CD4-positive, alpha-beta memory T cell (primary cell): ENCODE measurements at regions not wholly inside any gene's neighbourhood (a gene's known extent, or its start where the extent isn't known, plus 50 kb on each side); places are given as distances from the start of the nearest gene placed in this dataset.

Experiments
- CTCF ChIA-PET: fragments of 350-600 bp; sonication (Branson Sonifier 250); formaldehyde crosslinking; loops from one replicate; lab custom pipeline; 2021; ENCODE audit warnings: inconsistent platforms; ENCODE audit not compliant: partially characterized antibody; lab: Charles Lee
- POLR2A ChIA-PET: fragments of 350-600 bp; sonication (Branson Sonifier 250); formaldehyde crosslinking; loops from one replicate; lab custom pipeline; 2021; ENCODE audit not compliant: partially characterized antibody; lab: Charles Lee
- DNase-seq, 5 donors: peaks; one replicate each; pipeline versions ENCODE4 v3.0.0 to v3.0.0-alpha.2; 2020 to 2022; ENCODE audit warnings: mixed read lengths in 1 of 5
- H3K27ac ChIP-seq: one replicate; pipeline ENCODE4 v1.7.0; 2013; ENCODE audit warnings: low read depth, low read length
- H3K27me3 ChIP-seq: 2 replicates; pipeline ENCODE4 v1.7.0; 2013; ENCODE audit warnings: mild to moderate bottlenecking, low read length, moderate library complexity; ENCODE audit not compliant: insufficient read depth
- H3K36me3 ChIP-seq: 2 replicates; pipeline ENCODE4 v1.7.0; 2013; ENCODE audit warnings: mild to moderate bottlenecking, low read length, moderate library complexity; ENCODE audit not compliant: insufficient read depth
- H3K4me1 ChIP-seq: 2 replicates; pipeline ENCODE4 v1.7.0; 2013; ENCODE audit warnings: mild to moderate bottlenecking, low read length, moderate library complexity; ENCODE audit not compliant: insufficient read depth
- H3K4me3 ChIP-seq, 2 donors: one replicate each; pipeline ENCODE4 v1.7.0; 2013; ENCODE audit warnings: low read length in 2 of 2, mild to moderate bottlenecking in 1 of 2
- H3K9me3 ChIP-seq, 2 donors: one replicate each; pipeline ENCODE4 v1.7.0; 2013; ENCODE audit warnings: low read length in 2 of 2, control low read depth in 1 of 2; ENCODE audit not compliant: control insufficient read depth in 1 of 2
- H3K27ac Mint-ChIP-seq, 7 donors: one replicate each; pipeline ENCODE4 v1.8.0; 2020 to 2021; ENCODE audit warnings: mixed read lengths in 7 of 7, mild to moderate bottlenecking in 6 of 7, inconsistent platforms in 3 of 7, moderate library complexity in 3 of 7
- H3K27me3 Mint-ChIP-seq, 2 donors: one replicate each; pipeline ENCODE4 v1.8.0; 2020 to 2021; ENCODE audit warnings: mixed read lengths in 2 of 2
- H3K36me3 Mint-ChIP-seq, 2 donors: one replicate each; pipeline ENCODE4 v1.8.0; 2020 to 2021; ENCODE audit warnings: mixed read lengths in 2 of 2, inconsistent platforms in 1 of 2, mild to moderate bottlenecking in 1 of 2
- H3K4me1 Mint-ChIP-seq, 4 donors: one replicate each; pipeline ENCODE4 v1.8.0; 2020 to 2021; ENCODE audit warnings: mixed read lengths in 4 of 4, mild to moderate bottlenecking in 1 of 4
- H3K4me3 Mint-ChIP-seq, 8 donors: one replicate each; pipeline ENCODE4 v1.8.0; 2020 to 2021; ENCODE audit warnings: mixed read lengths in 8 of 8, mild to moderate bottlenecking in 7 of 8, moderate library complexity in 6 of 8, inconsistent platforms in 3 of 8
- H3K9me3 Mint-ChIP-seq, 8 donors: one replicate each; pipeline ENCODE4 v1.8.0; 2020 to 2021; ENCODE audit warnings: mixed read lengths in 8 of 8, mild to moderate bottlenecking in 5 of 8, inconsistent platforms in 3 of 8, moderate library complexity in 1 of 8
- intact Hi-C: fragments of 100-400 bp; cut with micrococcal nuclease; formaldehyde crosslinking; loops from one replicate; pipeline ENCODE4 v1.15.1; 2023

DNA sequence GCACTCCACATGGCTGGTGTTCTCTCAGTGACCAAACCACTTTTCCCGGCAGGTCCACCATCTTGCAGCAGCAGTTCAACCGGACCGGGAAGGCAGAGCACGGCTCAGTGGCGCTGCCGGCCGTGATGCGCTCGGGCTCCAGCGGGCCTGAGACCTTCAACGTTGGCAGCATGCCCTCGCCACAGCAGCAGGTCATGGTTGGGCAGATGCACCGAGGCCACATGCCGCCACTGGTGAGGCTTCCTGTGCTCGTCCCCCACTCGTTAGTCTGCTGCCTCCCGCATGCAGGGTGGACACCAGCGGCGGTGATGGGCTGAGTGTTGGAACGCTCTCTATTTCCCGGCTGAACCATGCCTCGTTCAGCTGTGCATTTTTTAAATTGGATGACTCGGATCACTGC is 344.9 kb upstream of the TPM1 start:
- H3K27me3 ChIP-seq, result no peaks in the 10 kb centered on the region
- ChIA-PET POLR2A (no interaction called here), CTCF (no interaction called here)
- intact Hi-C loops, result no loop called here
- H3K27me3 Mint-ChIP-seq, result peaks cover 3 to 7% of the 10 kb centered on the region in 2 donors
- H3K36me3 ChIP-seq, result no peaks in the 10 kb centered on the region
- H3K4me1 ChIP-seq, result no peaks in the 10 kb centered on the region
- H3K36me3 Mint-ChIP-seq, result no peaks in the 10 kb centered on the region
- no peak overlapping the region for H3K4me3 ChIP-seq
- H3K4me1 Mint-ChIP-seq, result no peaks in the 10 kb centered on the region
- no peak overlapping the region for H3K27ac ChIP-seq
- no peaks in the 10 kb centered on the region for H3K9me3 Mint-ChIP-seq
- DNase-seq, result no peak
- H3K27ac Mint-ChIP-seq, result no peak overlapping the region
- H3K9me3 ChIP-seq, result no peaks in the 10 kb centered on the region
- H3K4me3 Mint-ChIP-seq, result no peak overlapping the region

DNA sequence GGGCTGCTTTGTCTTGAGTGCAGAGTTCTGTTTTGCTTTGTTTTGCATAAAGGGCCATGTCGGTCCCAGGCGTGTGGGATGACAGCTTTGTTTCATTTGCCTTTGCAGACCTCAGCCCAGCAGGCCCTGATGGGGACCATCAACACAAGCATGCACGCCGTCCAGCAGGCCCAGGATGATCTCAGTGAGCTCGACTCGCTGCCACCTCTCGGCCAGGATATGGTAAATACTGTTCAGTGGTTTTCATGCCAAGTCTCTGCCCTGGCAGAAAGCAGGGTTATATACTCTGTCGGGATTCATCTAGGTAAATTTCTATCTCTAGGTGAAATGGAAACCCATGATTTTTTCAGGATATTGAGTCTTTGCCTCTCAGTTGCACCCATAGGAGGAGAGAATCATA is 343.9 kb upstream of the TPM1 start:
- no peak overlapping the region for H3K4me3 ChIP-seq
- peaks cover 3 to 7% of the 10 kb centered on the region in 2 donors for H3K27me3 Mint-ChIP-seq
- intact Hi-C loops, result no loop called here
- H3K4me1 Mint-ChIP-seq, result peaks cover 0 to 2% (median 0%) of the 10 kb centered on the region in 4 donors
- CTCF ChIA-PET, result no interaction called here
- H3K9me3 Mint-ChIP-seq, result no peaks in the 10 kb centered on the region
- H3K9me3 ChIP-seq, result no peaks in the 10 kb centered on the region
- H3K27ac ChIP-seq, result no peak overlapping the region
- H3K36me3 Mint-ChIP-seq, result no peaks in the 10 kb centered on the region
- H3K36me3 ChIP-seq, result no peaks in the 10 kb centered on the region
- no peaks in the 10 kb centered on the region for H3K27me3 ChIP-seq
- no peak overlapping the region for H3K27ac Mint-ChIP-seq
- POLR2A ChIA-PET, result no interaction called here
- no peak overlapping the region for H3K4me3 Mint-ChIP-seq
- no peak for DNase-seq
- H3K4me1 ChIP-seq, result no peaks in the 10 kb centered on the region

- H3K27me3 Mint-ChIP-seq, result peaks cover 0 to 2% of the 10 kb centered on the region in 2 donors
- peaks cover 0 to 3% (median 0%) of the 10 kb centered on the region in 8 donors for H3K9me3 Mint-ChIP-seq
- H3K4me1 Mint-ChIP-seq, result peaks cover 0 to 2% (median 0%) of the 10 kb centered on the region in 4 donors
Observed at GRCh38 chr15:62706317-62706716, 336.2 kb upstream of the TPM1 start.

DNA sequence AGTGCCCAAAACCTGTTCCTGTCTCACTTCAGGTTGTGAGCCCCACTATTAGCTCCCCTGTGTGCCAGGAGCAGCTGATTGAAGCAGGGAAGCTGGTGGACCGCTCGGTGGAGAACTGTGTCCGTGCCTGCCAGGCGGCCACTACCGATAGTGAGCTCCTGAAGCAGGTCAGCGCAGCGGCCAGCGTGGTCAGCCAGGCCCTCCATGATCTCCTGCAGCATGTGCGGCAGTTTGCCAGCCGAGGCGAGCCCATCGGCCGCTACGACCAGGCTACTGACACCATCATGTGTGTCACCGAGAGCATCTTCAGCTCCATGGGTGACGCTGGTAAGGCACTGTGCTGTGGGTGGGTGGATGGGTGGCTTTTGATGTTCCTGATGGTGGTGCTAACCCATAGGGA is 334.1 kb upstream of the TPM1 start:
- Histone ChIP-seq H3K27me3 (no peaks in the 10 kb centered on the region), H3K4me3 (no peak overlapping the region), H3K4me1 (no peaks in the 10 kb centered on the region), H3K27ac (no peak overlapping the region), H3K9me3 (no peaks in the 10 kb centered on the region), H3K36me3 (no peaks in the 10 kb centered on the region)
- Mint-ChIP-seq H3K27ac (no peak overlapping the region), H3K9me3 (peaks cover 0 to 3% (median 0%) of the 10 kb centered on the region in 8 donors), H3K27me3 (peaks cover 2% of the 10 kb centered on the region in 2 donors), H3K4me1 (no peaks in the 10 kb centered on the region), H3K36me3 (no peaks in the 10 kb centered on the region), H3K4me3 (no peak overlapping the region)
- ChIA-PET CTCF (no interaction called here), POLR2A (no interaction called here)
- no peak for DNase-seq
- intact Hi-C loops, result no loop called here

More at GRCh38 chr15:62706317-62706716, 336.2 kb upstream of the TPM1 start:
- Mint-ChIP-seq H3K36me3 (no peaks in the 10 kb centered on the region), H3K4me3 (no peak overlapping the region), H3K27ac (no peak overlapping the region)
- no peaks in the 10 kb centered on the region for H3K9me3 ChIP-seq
- POLR2A ChIA-PET, result no interaction called here
- no peak for DNase-seq
- no peaks in the 10 kb centered on the region for H3K27me3 ChIP-seq
- no peaks in the 10 kb centered on the region for H3K36me3 ChIP-seq
- intact Hi-C loops, result no loop called here
- CTCF ChIA-PET, result no interaction called here
- H3K4me3 ChIP-seq, result no peak overlapping the region
- H3K4me1 ChIP-seq, result no peaks in the 10 kb centered on the region
- no peak overlapping the region for H3K27ac ChIP-seq

GRCh38 chr15:62709261-62709660 is 333.3 kb upstream of the TPM1 start:
- Histone ChIP-seq H3K27ac (no peak overlapping the region), H3K9me3 (no peaks in the 10 kb centered on the region), H3K36me3 (no peaks in the 10 kb centered on the region), H3K4me3 (no peak overlapping the region), H3K4me1 (no peaks in the 10 kb centered on the region), H3K27me3 (no peaks in the 10 kb centered on the region)
- Mint-ChIP-seq H3K27me3 (peaks cover 2% of the 10 kb centered on the region in 2 donors), H3K4me3 (no peak overlapping the region), H3K9me3 (peaks cover 0 to 3% (median 0%) of the 10 kb centered on the region in 8 donors), H3K27ac (no peak overlapping the region), H3K4me1 (no peaks in the 10 kb centered on the region), H3K36me3 (no peaks in the 10 kb centered on the region)
- ChIA-PET POLR2A (no interaction called here), CTCF (no interaction called here)
- intact Hi-C loops, result no loop called here
- no peak for DNase-seq

GRCh38 chr15:62711691-62712454 is 330.7 kb upstream of the TPM1 start:
- H3K36me3 ChIP-seq, result no peaks in the 10 kb centered on the region
- H3K9me3 ChIP-seq, result no peaks in the 10 kb centered on the region
- Mint-ChIP-seq H3K27ac (no peak overlapping the region), H3K4me1 (no peaks in the 10 kb centered on the region), H3K36me3 (no peaks in the 10 kb centered on the region), H3K9me3 (peaks cover 0 to 5% (median 0%) of the 10 kb centered on the region in 8 donors), H3K27me3 (peaks cover 2% of the 10 kb centered on the region in 2 donors), H3K4me3 (no peak overlapping the region)
- intact Hi-C loops, result no loop called here
- ChIA-PET CTCF (no interaction called here), POLR2A (no interaction called here)
- no peak for DNase-seq
- no peak overlapping the region for H3K27ac ChIP-seq
- no peaks in the 10 kb centered on the region for H3K4me1 ChIP-seq
- H3K27me3 ChIP-seq, result no peaks in the 10 kb centered on the region
- no peak overlapping the region for H3K4me3 ChIP-seq

GRCh38 chr15:62712455-62712839 is 330.1 kb upstream of the TPM1 start:
- Mint-ChIP-seq H3K4me1 (no peaks in the 10 kb centered on the region), H3K4me3 (no peak overlapping the region), H3K9me3 (peaks cover 0 to 5% (median 0%) of the 10 kb centered on the region in 8 donors), H3K27ac (no peak overlapping the region), H3K36me3 (no peaks in the 10 kb centered on the region), H3K27me3 (peaks cover 2% of the 10 kb centered on the region in 2 donors)
- H3K36me3 ChIP-seq, result no peaks in the 10 kb centered on the region
- H3K9me3 ChIP-seq, result no peaks in the 10 kb centered on the region
- intact Hi-C loops, result no loop called here
- no peaks in the 10 kb centered on the region for H3K4me1 ChIP-seq
- H3K27ac ChIP-seq, result no peak overlapping the region
- ChIA-PET CTCF (no interaction called here), POLR2A (no interaction called here)
- H3K4me3 ChIP-seq, result no peak overlapping the region
- no peaks in the 10 kb centered on the region for H3K27me3 ChIP-seq
- no peak for DNase-seq
